ENCODE measurements at regions not wholly inside any gene's neighbourhood (a gene's known extent, or its start where the extent isn't known, plus 50 kb on each side); places are given as distances from the start of the nearest gene placed in this dataset.
"Not testable (repeated sequence)": the region's sequence is repeated elsewhere in the genome, so short reads cannot be mapped to it uniquely, and the experiment has no call there.

- no peak for DNase-seq (ENCODE audit: low read depth)
Observed at GRCh38 chr12:17215759-17216570, 610.0 kb upstream of the LMO3 start.

DNA sequence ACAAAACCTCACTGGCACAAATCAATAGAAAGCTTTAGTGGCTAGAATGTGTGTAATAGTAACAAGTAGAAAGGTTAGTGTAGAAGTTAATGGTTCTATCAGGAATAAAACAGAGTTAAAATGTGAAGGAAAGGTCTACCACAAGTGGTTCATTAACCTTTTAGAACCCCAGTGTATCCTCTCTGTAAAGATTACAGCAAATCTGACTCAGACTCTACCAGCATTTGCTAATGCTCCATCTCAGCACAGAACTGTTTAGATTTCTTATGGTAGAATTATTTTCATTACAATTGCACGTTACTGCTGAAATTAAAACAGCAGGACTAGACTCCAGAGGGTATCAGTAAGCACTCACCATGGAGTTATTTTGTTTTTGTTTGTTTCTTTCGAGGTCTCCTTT lies 609.0 kb upstream of the LMO3 start:
- DNase-seq (ENCODE audit: low read depth) = no peak

DNA sequence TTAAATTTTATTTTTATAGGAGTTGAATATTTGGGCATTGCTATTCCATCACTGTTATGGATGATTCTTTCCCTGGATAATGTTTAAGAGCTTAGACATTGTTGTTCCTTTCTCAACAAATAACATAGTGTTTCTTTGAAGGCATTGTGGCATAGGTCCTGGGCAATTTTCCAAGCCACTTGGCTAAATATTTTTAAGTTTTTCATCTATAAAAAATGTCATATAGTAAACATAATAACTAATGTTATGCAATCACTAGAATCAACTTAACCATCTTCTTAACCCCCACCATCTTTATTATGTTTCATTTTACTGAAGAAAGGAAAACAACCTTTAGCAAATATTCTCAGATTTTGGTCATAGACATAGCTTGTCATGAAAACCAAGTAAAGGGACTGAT lies 600.6 kb upstream of the LMO3 start:
- no peak for DNase-seq (ENCODE audit: low read depth)

GRCh38 chr12:17204289-17205054 lies 598.5 kb upstream of the LMO3 start:
- DNase-seq (ENCODE audit: low read depth) = no peak

- DNase-seq (ENCODE audit: low read depth) = no peak
Observed at GRCh38 chr12:17203497-17203896, 597.5 kb upstream of the LMO3 start.

GRCh38 chr12:17197971-17198370 lies 592.0 kb upstream of the LMO3 start:
- no peak for DNase-seq (ENCODE audit: low read depth)

- no peak for DNase-seq (ENCODE audit: low read depth)
Observed at GRCh38 chr12:17192721-17193120, 586.8 kb upstream of the LMO3 start.

- DNase-seq (ENCODE audit: low read depth) = no peak
Observed at GRCh38 chr12:17169726-17170471, 563.9 kb upstream of the LMO3 start.

DNA sequence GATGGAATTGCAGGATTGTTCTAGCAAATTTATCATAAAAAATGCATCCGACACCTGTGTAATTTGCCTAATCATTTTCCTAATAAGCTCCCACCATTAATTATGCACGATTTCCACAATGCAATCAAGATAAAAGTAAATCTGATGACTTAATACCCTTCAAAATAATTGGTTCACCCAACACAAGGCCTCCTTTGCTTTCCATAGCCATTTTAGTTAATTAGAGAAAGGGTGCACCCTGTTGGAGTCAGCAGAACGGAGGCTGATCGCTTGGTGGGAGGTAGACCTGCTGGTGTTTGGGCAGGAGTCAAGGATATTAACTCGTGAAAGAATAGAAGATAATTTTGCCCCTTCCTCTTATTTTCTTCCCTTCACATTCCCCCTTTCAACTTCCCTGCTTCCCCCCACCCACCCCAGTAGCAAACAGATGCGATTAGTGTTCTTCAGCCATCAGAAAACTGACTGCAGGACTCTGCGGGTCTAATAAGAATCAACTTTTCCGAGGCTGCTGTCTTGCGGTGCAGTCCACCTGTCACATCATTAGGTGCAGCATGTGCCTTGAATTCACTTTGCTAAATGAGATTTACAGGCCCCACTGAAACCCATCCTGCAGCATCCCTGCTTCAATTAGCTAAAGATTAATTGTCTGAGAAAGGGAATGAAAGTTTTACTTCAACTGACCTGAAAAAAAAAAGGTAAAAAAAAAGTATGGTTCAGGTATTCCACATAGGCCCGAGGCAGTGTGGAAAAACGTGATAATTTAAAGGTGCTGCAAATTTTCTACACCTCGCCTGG lies 553.7 kb upstream of the LMO3 start:
- DNase-seq (ENCODE audit: low read depth) = no peak

DNA sequence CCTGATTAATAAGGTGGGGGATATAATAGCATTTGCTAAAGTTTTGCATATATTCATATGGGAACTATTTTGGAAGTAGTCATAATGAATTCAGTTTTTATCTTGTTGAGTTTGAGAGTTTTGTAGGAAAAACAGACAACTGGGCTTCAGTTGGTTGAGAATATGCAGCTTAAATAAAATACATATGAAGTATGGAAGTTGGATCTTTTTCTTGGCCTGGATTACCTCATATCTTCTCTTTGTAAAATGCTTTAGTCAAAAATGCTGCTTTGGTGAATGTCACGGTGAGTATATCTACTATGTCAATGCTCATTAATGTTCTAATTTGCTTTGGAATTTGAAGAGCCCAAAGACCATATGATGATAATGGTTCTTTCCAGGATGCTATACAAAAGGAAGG lies 552.2 kb upstream of the LMO3 start:
- no peak for DNase-seq (ENCODE audit: low read depth)

- no peak for DNase-seq (ENCODE audit: low read depth)
Observed at GRCh38 chr12:17151917-17152316, 546.0 kb upstream of the LMO3 start.

GRCh38 chr12:17148706-17149105 lies 542.7 kb upstream of the LMO3 start:
- no peak for DNase-seq (ENCODE audit: low read depth)

DNA sequence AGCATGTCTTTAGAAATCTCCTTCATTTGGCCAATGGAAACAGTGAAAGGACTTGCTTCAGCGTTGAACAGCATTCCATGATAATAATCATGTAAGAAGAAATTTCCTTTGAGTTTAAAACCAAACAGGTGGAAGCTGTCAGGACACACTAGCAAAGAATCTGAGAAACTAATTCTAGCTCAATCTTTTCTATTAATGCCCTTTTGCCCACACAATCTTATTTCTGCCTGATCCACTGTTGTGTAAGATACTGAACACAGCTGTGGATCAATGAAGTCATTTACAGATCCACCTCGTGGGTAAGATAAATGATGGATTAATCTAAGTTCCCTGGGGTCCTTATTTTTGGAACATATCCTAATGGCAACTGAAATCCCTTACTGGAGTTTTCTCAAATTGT lies 536.9 kb upstream of the LMO3 start:
- DNase-seq (ENCODE audit: low read depth) = no peak

DNA sequence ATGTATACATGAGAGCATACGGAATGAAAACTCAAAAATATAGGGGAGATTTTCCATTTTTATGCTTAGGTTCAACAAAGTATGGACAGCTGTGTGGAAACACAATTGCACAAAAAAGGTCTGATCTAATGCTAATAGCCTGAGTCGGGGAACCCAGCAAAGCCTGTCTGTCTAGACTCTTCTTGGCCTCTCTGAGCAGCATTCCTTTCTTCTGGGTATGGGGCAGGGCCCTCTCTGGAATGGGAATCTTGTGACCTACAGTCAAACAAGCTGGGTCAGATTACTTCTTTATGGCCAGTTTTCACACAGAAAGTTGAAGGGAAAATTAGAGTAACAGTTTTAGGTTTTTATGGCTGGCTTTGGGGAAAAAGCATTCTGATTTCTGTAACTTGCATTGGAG lies 534.0 kb upstream of the LMO3 start:
- DNase-seq (ENCODE audit: low read depth) = no peak

GRCh38 chr12:17137396-17137795 lies 531.4 kb upstream of the LMO3 start:
- no peak for DNase-seq (ENCODE audit: low read depth)

DNA sequence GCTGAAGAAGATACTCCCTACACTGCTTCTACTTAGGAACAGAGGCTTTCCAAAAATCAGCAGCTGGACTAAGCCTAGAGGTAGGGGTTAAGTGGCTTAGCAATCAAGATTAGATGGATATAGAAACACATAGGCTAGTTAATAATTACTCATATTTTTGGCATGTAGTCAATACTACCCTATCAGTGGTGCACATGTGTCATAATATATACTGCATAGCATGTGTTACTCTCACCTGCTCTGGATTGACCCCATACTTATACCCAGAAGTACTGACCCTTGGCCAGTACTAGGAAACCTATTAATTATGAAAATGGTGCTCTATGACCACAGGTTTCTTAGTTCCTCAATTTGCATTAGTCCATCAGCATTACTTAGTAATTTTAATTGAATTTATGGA lies 528.4 kb upstream of the LMO3 start:
- no peak for DNase-seq (ENCODE audit: low read depth)

DNA sequence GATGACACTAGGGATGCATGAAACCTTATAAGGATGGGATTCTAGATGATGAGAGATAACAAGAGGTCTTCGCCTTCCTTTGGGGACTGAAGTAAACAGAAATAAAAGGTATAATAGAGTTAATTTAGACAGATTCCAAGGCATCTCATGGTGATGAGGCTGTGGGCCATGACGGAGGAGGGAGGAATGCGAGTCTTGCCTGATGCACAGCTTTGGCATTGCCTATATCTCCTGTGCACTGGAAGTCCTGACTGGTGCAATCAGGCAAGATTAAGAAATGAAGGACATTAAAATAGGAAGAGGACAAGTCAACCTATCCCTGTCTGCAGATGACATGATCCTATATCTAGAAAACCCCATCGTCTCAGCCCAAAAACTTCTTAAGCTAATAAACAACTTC lies 526.4 kb upstream of the LMO3 start:
- DNase-seq (ENCODE audit: low read depth) = no peak

DNA sequence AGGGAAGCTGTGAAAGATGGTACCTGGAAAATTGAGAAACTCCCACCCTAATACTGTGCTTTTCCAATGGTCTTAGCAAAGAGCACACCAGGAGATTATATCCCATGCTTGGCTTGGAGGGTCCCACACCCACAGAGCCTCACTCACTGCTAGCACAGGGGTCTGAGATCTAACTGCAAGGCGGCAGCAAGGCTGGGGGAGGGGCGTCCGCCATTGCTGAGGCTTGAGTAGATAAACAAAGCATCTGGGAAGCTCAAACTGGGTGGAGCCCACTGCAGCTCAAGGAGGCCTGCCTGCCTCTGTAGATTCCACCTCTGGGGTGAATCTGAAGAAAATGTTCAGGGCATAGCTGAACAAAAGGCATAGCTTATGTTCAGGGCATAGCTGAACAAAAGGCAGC lies 510.6 kb upstream of the LMO3 start:
- DNase-seq (ENCODE audit: low read depth) = not testable (repeated sequence)

DNA sequence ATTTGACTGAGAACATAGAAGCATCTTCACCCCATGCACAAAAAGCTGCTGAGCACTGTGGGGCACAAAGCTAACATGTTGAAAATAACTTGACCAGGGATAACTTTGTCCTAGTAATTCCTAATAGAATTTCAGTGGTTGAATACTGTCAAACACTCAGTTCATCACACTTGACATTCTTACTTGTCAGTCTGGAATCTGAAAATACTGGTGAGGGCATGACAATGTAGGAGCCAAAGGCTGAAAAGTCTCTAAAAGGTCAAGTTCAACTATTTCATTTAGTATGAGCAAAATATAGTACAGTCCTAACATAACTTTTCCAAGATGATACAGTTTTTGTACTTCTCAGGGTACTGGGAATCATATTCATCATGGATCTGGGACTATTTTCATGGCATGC lies 504.4 kb upstream of the LMO3 start:
- no peak for DNase-seq (ENCODE audit: low read depth)

- no peak for DNase-seq (ENCODE audit: low read depth)
Observed at GRCh38 chr12:17108877-17109541, 503.0 kb upstream of the LMO3 start.

- DNase-seq (ENCODE audit: low read depth) = no peak
Observed at GRCh38 chr12:17104801-17105200, 498.8 kb upstream of the LMO3 start.

DNA sequence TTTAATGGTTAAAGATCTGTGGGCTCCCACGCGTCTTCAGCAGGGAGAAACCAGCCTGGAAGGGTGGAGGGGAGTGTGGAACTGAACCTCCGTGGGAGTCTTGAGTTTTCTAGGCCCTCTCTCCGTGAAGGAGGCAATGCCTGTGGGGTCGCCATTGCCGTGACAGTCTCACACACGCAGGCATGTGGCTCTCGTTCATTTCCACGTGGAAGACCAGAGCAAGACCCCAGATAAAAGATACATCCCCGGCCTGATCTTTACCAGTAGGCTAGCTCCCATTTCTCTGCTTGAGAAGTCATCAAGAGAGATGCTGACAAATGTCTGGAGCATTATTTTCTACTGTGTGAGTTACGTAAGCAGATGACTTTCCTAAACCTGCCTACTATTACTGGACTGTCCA lies 491.7 kb upstream of the LMO3 start:
- DNase-seq (ENCODE audit: low read depth) = no peak
